GM19468 (cell line): ENCODE measurements at regions not wholly inside any gene's neighbourhood (a gene's known extent, or its start where the extent isn't known, plus 50 kb on each side); places are given as distances from the start of the nearest gene placed in this dataset.

Source experiments
- ATAC-seq: cut with Tn5 transposase; IDR thresholded peaks from one replicate; pipeline ENCODE4 v1.9.1; 2021; ENCODE audit warnings: mild to moderate bottlenecking, moderate library complexity, moderate number of reproducible peaks; ENCODE audit not compliant: unreplicated experiment; ENCODE audit errors: extremely low read depth

DNA sequence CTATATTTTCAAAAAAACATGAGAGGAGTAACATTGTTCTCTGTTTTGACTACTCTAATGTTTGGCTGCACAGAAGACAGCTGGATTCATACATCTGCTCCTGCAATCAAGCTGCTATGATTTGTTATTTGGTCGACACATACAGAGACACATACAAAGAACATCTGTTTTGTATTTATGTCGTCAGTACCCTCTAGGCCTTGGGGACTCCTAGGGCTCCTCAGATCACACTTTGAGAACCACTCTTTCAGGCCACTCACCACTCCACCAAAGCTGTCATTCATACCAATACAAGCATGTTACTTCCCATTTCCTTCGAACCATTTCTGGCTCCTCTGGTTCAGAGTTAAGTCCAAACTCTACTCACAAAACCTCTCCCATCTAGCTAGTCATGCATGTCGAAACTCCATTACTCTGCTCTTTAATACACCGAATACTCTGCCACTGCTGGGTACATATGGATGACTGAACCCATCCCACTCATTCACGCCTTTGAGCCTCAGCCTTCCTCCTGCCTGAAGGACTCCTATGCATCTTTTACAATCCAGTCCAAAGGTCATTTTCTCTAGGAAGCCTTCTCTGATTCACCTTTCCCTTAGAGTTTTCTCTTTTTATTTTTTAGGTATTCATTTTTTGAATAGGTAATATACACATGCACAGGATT, 102.9 kb upstream of the ARHGEF3 start:
- ATAC-seq: no peak

- no peak for ATAC-seq
Measured at GRCh38 chr3:56903231-56903782, 101.6 kb upstream of the ARHGEF3 start.

GRCh38 chr3:56902468-56903160, 100.9 kb upstream of the ARHGEF3 start:
- peak; percentile 19 for ATAC-seq

GRCh38 chr3:56900801-56901200, 99.1 kb upstream of the ARHGEF3 start:
- ATAC-seq: no peak

DNA sequence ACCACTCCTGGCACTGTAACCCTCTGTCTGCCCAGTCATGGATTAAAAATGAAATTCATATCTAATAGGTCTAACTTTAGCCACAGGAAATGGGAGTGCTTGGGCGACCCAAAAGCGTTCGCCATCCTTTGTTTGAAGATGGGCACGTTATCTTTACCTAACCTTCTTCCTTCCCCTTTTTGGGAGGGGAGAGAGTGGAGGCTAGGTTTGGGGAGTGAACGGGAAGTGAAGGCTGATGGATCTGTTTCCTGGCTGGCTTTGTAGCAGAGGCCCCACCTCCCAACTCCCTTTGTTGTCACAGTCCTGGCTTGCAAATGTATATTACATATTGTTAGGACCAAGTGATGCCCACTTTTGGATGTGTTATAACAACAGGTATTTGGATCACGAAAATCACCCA, 98.1 kb upstream of the ARHGEF3 start:
- no peak for ATAC-seq

GRCh38 chr3:56899078-56899477, 97.3 kb upstream of the ARHGEF3 start:
- ATAC-seq: no peak

GRCh38 chr3:56896357-56896756, 94.6 kb upstream of the ARHGEF3 start:
- ATAC-seq: no peak

DNA sequence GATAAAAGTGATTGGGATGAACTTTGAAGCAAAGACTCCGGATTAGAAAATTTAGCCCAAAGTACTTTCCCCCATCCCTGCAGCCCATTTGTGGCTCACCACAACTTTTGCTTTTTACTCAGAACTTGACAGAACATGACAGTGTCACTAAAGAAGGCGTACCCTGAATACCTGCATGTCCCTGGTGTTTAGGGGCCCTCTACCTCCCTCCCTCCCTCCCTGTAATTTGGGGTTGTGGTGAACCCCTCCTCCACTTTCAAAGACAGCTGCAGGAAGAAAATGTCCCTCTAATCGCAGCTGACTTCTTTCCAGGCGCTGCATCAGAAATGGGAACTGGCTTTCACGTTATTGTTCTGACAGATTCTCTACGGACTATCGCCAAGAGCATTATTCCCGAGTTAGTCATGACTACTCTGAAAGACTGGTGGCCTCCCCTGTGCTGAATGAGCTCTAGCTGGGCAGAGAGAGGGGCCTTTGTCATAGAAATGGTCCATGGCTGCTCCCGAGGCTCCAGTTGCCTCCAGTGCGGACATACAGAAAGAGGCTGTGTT, 93.2 kb upstream of the ARHGEF3 start:
- no peak for ATAC-seq

DNA sequence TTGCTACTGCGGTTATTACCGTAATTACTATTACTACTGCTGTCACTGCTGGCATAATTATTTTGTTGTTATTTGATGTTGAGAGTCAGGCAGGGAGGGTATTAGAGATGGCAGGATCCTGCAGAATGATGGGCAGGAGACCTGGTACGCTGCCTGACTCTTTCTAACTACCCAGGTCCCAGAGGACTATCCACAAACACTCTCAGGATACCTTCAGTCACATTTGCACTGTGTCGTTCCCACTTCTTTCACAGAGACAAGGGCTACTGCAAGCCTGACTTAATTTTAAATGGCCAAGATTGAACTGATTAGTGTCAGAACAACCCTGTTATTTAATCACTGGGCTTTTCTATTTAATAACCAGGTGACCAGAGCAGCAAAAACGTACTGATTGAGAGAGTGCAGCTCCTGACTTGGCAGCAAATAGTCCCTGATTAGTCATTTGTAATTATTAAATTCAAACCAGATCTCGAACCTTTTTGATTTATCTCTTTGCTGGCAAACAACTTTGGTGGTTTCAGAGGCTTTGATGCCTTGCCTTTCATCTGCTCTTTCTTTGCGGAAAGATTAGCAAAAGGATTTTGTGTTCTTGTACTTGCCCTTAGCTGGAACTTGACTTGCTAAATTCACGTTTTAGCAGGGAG, 88.8 kb upstream of the ARHGEF3 start:
- no peak for ATAC-seq

- no peak for ATAC-seq
Measured at GRCh38 chr3:56889131-56889530, 87.4 kb upstream of the ARHGEF3 start.

- no peak for ATAC-seq
Measured at GRCh38 chr3:56887402-56888025, 85.8 kb upstream of the ARHGEF3 start.

GRCh38 chr3:56886314-56886713, 84.6 kb upstream of the ARHGEF3 start:
- ATAC-seq: no peak

GRCh38 chr3:56885879-56886278, 84.1 kb upstream of the ARHGEF3 start:
- no peak for ATAC-seq

DNA sequence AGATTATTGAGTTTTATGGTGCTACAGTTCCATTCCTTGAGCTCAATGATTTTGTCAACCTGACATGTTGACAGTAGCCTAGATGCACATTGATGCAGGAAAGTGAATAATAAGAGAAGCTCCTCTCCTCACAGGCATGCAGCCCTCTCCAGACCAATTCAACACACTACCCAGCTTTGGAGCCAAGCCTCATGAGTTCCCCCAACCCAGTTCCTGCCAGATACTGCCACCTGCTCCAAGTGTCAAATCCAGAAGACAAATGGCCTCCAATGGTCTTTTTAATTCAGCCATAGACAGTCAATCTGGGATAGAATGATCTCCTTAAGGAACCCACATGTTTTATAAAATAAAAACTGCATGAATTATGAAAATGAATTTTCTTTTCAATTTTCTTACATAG, 83.7 kb upstream of the ARHGEF3 start:
- no peak for ATAC-seq

DNA sequence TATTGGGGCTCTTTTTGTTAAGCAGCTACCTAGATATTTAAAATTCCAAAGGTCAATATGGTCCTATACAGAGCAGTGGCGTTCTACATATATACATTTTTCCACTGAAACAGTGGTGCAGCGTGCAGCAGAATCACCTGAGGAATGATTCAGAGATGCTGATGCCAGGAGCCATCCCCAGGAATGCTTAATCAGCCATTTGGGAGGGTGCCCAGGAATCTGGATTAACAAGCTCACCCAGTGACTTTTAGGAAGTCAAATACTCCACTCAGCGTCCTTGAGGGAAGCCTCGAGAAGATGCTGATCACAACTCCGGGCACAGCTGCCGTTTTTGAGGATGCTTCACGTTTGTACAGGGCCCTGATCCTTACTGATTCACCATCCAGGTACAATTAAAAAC, 82.6 kb upstream of the ARHGEF3 start:
- ATAC-seq: no peak

- no peak for ATAC-seq
Measured at GRCh38 chr3:56883828-56884227, 82.1 kb upstream of the ARHGEF3 start.

DNA sequence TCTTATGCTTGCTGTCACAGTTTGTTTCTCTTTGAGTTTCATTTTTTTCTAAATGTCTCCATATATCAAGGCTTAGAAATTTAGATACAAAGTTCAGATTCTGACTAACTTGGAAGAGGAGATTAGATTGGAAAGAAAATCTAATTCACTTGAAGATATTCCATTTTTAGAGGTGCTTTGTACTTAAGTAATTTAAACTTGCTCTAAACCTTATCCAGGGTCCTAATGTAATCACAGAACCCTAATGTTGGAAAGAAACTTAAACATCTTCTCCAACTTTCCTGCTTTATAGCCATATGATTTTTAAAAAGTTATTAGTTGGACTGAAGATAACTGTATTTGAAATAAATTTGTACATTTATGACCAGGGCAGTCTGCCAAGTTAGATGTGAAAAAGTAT, 81.1 kb upstream of the ARHGEF3 start:
- no peak for ATAC-seq

- no peak for ATAC-seq
Measured at GRCh38 chr3:56881841-56882240, 80.1 kb upstream of the ARHGEF3 start.

DNA sequence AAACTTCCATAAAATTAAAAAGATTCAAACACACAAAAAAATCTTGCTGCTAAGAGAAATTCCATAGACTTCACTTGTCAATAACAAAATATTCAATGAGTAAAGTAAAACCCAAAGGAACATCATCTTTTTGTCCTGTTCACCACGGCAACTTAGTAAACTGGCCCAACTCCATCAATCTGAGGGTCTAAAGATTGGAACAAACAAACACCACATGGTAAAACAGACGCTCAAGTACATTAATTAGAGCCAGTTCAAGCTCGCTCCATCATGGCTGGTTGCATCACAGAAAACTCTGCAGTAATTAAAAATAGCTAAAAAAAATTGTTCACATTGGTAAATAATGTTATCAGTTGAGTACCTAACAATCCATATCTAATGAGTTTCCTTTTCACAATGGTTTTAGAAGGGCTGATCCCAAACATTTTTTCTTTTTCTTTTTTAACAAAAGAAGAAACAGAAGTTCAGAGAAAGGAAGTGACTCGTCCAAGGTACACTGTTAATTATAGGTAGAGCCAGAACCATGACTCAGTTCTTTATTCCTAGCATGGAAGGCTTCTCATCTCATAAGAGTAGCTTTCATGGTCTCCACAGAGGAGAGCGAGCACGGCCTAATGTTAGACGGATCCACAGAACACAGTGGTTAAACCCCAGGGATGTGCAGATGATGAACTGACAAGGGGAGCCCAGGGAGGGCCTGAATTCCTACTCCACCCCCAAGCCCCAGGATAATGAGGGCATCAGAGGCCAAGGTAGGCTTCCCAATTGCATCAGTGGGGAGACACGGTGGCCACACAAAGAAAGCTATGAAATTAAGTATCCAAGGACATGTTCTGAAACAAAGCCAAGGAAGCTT, 79.2 kb upstream of the ARHGEF3 start:
- ATAC-seq: no peak
